ENCODE measurements at regions not wholly inside any gene's neighbourhood (a gene's known extent, or its start where the extent isn't known, plus 50 kb on each side); places are given as distances from the start of the nearest gene placed in this dataset.

- Mint-ChIP-seq H3K4me1 (ENCODE audit: insufficient read depth, unreplicated experiment) (peaks cover 21% of the 10 kb centered on the region), H3K27me3 (ENCODE audit: insufficient read depth, unreplicated experiment) (no peaks in the 10 kb centered on the region), H3K9me3 (ENCODE audit: unreplicated experiment) (no peaks in the 10 kb centered on the region), H3K4me3 (ENCODE audit: unreplicated experiment) (no peak overlapping the region), H3K27ac (ENCODE audit: low read depth, unreplicated experiment) (peak overlapping the region; percentile 50), H3K36me3 (ENCODE audit: insufficient read depth, unreplicated experiment) (peaks cover 6% of the 10 kb centered on the region)
- intact Hi-C loops (cut with micrococcal nuclease) = loop anchor here (10.0 kb wide), 2 partner anchors 152 to 308 kb away; no protein-coding TSS in a partner anchor
- BruUV-seq (replicated peaks) = no TSS peak
- no peak for TF ChIP-seq CTCF (IDR thresholded peaks at IDR 0.05; ENCODE audit: unreplicated experiment)
- POLR2A ChIA-PET = interaction anchor here (0.5 to 1.5 kb wide), 13 partner anchors 8 to 617 kb away, joined by 3 to 11 read pairs (median 4); partner anchors contain the start of gene JUN
- CTCF ChIA-PET = interaction anchor here (0.5 to 1.9 kb wide), 5 partner anchors 17 to 642 kb away, joined by 3 to 8 read pairs (median 3); no protein-coding TSS in a partner anchor
- DNase-seq (ENCODE audit: unreplicated experiment) = peak; percentile 77
These were observed 239.6 kb upstream of the FGGY start for GRCh38 chr1:59057211-59057694.

- ChIA-PET POLR2A (interaction anchor here (0.5 to 1.5 kb wide), 10 partner anchors 10 to 302 kb away, joined by 3 to 11 read pairs (median 4); partner anchors contain the start of gene JUN), CTCF (interaction anchor here (0.5 to 1.0 kb wide), 4 partner anchors 18 to 244 kb away, joined by 3 to 4 read pairs (median 4); no protein-coding TSS in a partner anchor)
- intact Hi-C loops (cut with micrococcal nuclease) = loop anchor here (10.0 kb wide), 2 partner anchors 153 to 307 kb away; no protein-coding TSS in a partner anchor
- no peak for TF ChIP-seq CTCF (IDR thresholded peaks at IDR 0.05; ENCODE audit: unreplicated experiment)
- BruUV-seq (replicated peaks) = no TSS peak
- H3K4me3 Mint-ChIP-seq (ENCODE audit: unreplicated experiment) = no peak overlapping the region
- H3K36me3 Mint-ChIP-seq (ENCODE audit: insufficient read depth, unreplicated experiment) = peaks cover 6% of the 10 kb centered on the region
- no peak for DNase-seq (ENCODE audit: unreplicated experiment)
- H3K9me3 Mint-ChIP-seq (ENCODE audit: unreplicated experiment) = no peaks in the 10 kb centered on the region
- peaks cover 25% of the 10 kb centered on the region for H3K4me1 Mint-ChIP-seq (ENCODE audit: insufficient read depth, unreplicated experiment)
- peak overlapping the region; percentile 50 for H3K27ac Mint-ChIP-seq (ENCODE audit: low read depth, unreplicated experiment)
- no peaks in the 10 kb centered on the region for H3K27me3 Mint-ChIP-seq (ENCODE audit: insufficient read depth, unreplicated experiment)
These were observed 239.1 kb upstream of the FGGY start for GRCh38 chr1:59057796-59058195.

GRCh38 chr1:59058665-59059439 lies 238.0 kb upstream of the FGGY start:
- intact Hi-C loops (cut with micrococcal nuclease) = loop anchor here (10.0 kb wide), 2 partner anchors 154 to 306 kb away; no protein-coding TSS in a partner anchor
- no TSS peak for BruUV-seq (replicated peaks)
- TF ChIP-seq CTCF (IDR thresholded peaks at IDR 0.05; ENCODE audit: unreplicated experiment) = no peak
- Mint-ChIP-seq H3K27ac (ENCODE audit: low read depth, unreplicated experiment) (no peak overlapping the region), H3K27me3 (ENCODE audit: insufficient read depth, unreplicated experiment) (no peaks in the 10 kb centered on the region), H3K36me3 (ENCODE audit: insufficient read depth, unreplicated experiment) (peaks cover 6% of the 10 kb centered on the region), H3K4me1 (ENCODE audit: insufficient read depth, unreplicated experiment) (peaks cover 26% of the 10 kb centered on the region), H3K9me3 (ENCODE audit: unreplicated experiment) (no peaks in the 10 kb centered on the region), H3K4me3 (ENCODE audit: unreplicated experiment) (no peak overlapping the region)
- ChIA-PET CTCF (interaction anchor here (0.6 to 0.9 kb wide), 4 partner anchors 75 to 645 kb away, joined by 3 to 6 read pairs (median 4); no protein-coding TSS in a partner anchor), POLR2A (interaction anchor here (0.8 to 1.4 kb wide), 4 partner anchors 9 to 132 kb away, joined by 3 to 5 read pairs (median 4); no protein-coding TSS in a partner anchor)
- no peak for DNase-seq (ENCODE audit: unreplicated experiment)

GRCh38 chr1:59061876-59062275 lies 235.0 kb upstream of the FGGY start:
- no TSS peak for BruUV-seq (replicated peaks)
- Mint-ChIP-seq H3K27me3 (ENCODE audit: insufficient read depth, unreplicated experiment) (no peaks in the 10 kb centered on the region), H3K36me3 (ENCODE audit: insufficient read depth, unreplicated experiment) (peaks cover 6% of the 10 kb centered on the region), H3K4me3 (ENCODE audit: unreplicated experiment) (peak overlapping the region; percentile 66), H3K27ac (ENCODE audit: low read depth, unreplicated experiment) (peak overlapping the region; percentile 83), H3K9me3 (ENCODE audit: unreplicated experiment) (no peaks in the 10 kb centered on the region), H3K4me1 (ENCODE audit: insufficient read depth, unreplicated experiment) (peaks cover 24% of the 10 kb centered on the region)
- peak; percentile 58 for DNase-seq (ENCODE audit: unreplicated experiment)
- TF ChIP-seq CTCF (IDR thresholded peaks at IDR 0.05; ENCODE audit: unreplicated experiment) = no peak
- intact Hi-C loops (cut with micrococcal nuclease) = loop anchor here (10.0 kb wide), 1 partner anchor 693 kb away; no protein-coding TSS in a partner anchor
- POLR2A ChIA-PET = interaction anchor here (0.6 to 1.4 kb wide), 5 partner anchors 75 to 362 kb away, joined by 3 to 5 read pairs (median 3); no protein-coding TSS in a partner anchor
- CTCF ChIA-PET = interaction anchor here (0.6 to 0.9 kb wide), 3 partner anchors 13 to 776 kb away, joined by 3 read pairs; no protein-coding TSS in a partner anchor
